ENCODE measurements at regions not wholly inside any gene's neighbourhood (a gene's known extent, or its start where the extent isn't known, plus 50 kb on each side); places are given as distances from the start of the nearest gene placed in this dataset.

DNA sequence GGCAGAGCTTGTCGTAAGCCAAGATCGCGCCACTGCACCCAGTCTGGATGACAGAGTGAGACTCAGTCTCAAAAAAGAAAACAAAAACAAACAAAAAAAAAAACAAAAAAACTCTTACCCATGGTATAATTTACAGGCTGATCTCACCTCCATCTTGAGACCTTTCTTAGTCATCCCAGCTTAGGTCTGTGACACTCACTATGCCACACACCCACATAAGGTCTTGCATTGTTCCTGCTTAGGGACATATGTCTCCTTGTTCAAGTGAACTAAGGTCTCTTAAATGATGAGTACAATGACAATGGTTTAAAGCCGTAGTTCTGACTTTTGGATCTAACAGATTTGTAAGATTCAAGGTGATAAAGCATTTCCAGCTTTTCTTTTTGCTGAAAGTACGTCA lies 360.2 kb upstream of the ARHGEF26 start:
- Histone ChIP-seq H3K4me1 (ENCODE audit: control insufficient read depth in 2 of 2, insufficient read depth in 1 of 2, low read depth in 1 of 2, low read length in 2 of 2) (no peaks in the 10 kb centered on the region), H3K14ac (ENCODE audit: low read length) (no peak overlapping the region)

DNA sequence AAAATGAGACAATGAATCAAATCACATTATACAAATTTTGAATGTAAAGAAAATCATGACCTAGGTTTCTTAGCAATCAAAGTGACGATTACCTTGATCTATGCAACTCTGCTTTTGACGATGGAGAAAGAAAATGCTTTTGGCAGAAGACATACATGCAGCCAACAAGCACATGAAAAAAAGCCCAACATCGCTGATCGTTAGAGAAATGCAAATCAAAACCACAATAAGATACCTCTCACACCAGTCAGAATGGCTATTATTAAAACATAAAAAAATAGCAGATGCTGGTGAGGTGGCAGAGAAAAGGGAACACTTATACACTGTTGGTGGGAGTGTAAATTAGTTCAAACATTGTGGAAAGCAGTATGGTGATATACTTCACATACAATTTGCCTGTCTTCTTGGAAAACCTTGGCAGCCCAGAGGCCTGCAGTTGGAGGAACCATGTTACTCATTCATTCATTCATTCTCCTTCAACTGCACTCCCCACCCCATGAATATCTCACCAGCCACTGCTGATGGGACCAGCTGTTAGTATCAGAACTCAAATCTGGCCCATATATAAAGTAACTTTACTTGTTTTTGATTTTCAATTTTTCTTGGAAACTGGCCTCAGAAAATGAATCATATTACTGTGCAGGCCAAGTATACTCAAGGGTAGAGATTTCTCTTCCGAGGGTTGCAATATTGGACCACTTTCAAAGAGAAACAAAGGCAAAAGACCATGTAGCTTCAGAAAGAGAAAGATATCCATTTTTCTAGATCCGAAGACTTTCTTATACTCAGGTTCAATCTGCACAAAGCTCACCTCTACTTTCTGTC lies 358.6 kb upstream of the ARHGEF26 start:
- no peak overlapping the region for H3K4me2 ChIP-seq (ENCODE audit: insufficient read depth, low read length, poor library complexity, severe bottlenecking)
- H2BK15ac ChIP-seq (ENCODE audit: low read length), result no peak overlapping the region
- no peak overlapping the region for H4K8ac ChIP-seq (ENCODE audit: low read depth, low read length)
- no peak overlapping the region for H2AFZ ChIP-seq (ENCODE audit: low read length)
- WGBS, 2 donors (ENCODE audit: extremely low coverage in 2 of 2, insufficient read length in 2 of 2, insufficient replicate concordance in 1 of 2), result no CpG with 5 or more reads among the region's 6 CpGs
- H3K9ac ChIP-seq (ENCODE audit: low read depth, low read length, poor library complexity), result no peak overlapping the region
- H2BK120ac ChIP-seq (ENCODE audit: low read depth, low read length), result no peak overlapping the region
- no peaks in the 10 kb centered on the region for H3K27me3 ChIP-seq (ENCODE audit: control insufficient read depth in 3 of 3, insufficient read depth in 3 of 3, low read depth in 1 of 3, low read length in 3 of 3)
- H3K27ac ChIP-seq (replicated peaks; ENCODE audit: low read length), result no peak overlapping the region
- no peak overlapping the region for H3K18ac ChIP-seq (ENCODE audit: low read length)
- no peak overlapping the region for H3K14ac ChIP-seq (ENCODE audit: low read length)
- no peaks in the 10 kb centered on the region for H3K79me1 ChIP-seq (ENCODE audit: low read depth, low read length)
- H3K9me3 ChIP-seq (replicated peaks in 1 of 2; ENCODE audit: control insufficient read depth in 2 of 2, insufficient read depth in 1 of 2, low read depth in 1 of 2, low read length in 2 of 2), result no peaks in the 10 kb centered on the region
- H3K36me3 ChIP-seq (replicated peaks in 1 of 2; ENCODE audit: control insufficient read depth in 2 of 2, insufficient read depth in 2 of 2, low read length in 2 of 2), result no peaks in the 10 kb centered on the region
- no peak for DNase-seq (ENCODE audit: low spot score)
- H2BK5ac ChIP-seq (ENCODE audit: low read length), result no peak overlapping the region
- H2BK12ac ChIP-seq (ENCODE audit: low read length), result no peak overlapping the region
- H3K23ac ChIP-seq (ENCODE audit: low read depth, low read length, poor library complexity), result no peak overlapping the region
- no peak overlapping the region for H3K4ac ChIP-seq (ENCODE audit: low read length)
- no peak overlapping the region for H4K91ac ChIP-seq (ENCODE audit: low read depth, low read length, poor library complexity)
- no peak overlapping the region for H2AK5ac ChIP-seq (ENCODE audit: low read depth, low read length)
- no peaks in the 10 kb centered on the region for H3K4me1 ChIP-seq (ENCODE audit: control insufficient read depth in 2 of 2, insufficient read depth in 1 of 2, low read depth in 1 of 2, low read length in 2 of 2)
- H3K4me3 ChIP-seq (ENCODE audit: low read length in 2 of 2), result no peak overlapping the region

More for the DNA sequence above, 360.2 kb upstream of the ARHGEF26 start:
- Histone ChIP-seq H3K4me3 (ENCODE audit: low read length in 2 of 2) (no peak overlapping the region), H2AFZ (ENCODE audit: low read length) (no peak overlapping the region), H3K27ac (replicated peaks; ENCODE audit: low read length) (no peak overlapping the region), H2BK15ac (ENCODE audit: low read length) (no peak overlapping the region), H3K27me3 (ENCODE audit: control insufficient read depth in 3 of 3, insufficient read depth in 3 of 3, low read depth in 1 of 3, low read length in 3 of 3) (no peaks in the 10 kb centered on the region), H3K4ac (ENCODE audit: low read length) (no peak overlapping the region), H2BK12ac (ENCODE audit: low read length) (no peak overlapping the region), H3K9me3 (replicated peaks in 1 of 2; ENCODE audit: control insufficient read depth in 2 of 2, insufficient read depth in 1 of 2, low read depth in 1 of 2, low read length in 2 of 2) (no peaks in the 10 kb centered on the region), H3K4me2 (ENCODE audit: insufficient read depth, low read length, poor library complexity, severe bottlenecking) (no peak overlapping the region), H3K9ac (ENCODE audit: low read depth, low read length, poor library complexity) (no peak overlapping the region), H2BK120ac (ENCODE audit: low read depth, low read length) (no peak overlapping the region), H3K79me1 (ENCODE audit: low read depth, low read length) (no peaks in the 10 kb centered on the region), H2BK5ac (ENCODE audit: low read length) (no peak overlapping the region), H3K18ac (ENCODE audit: low read length) (no peak overlapping the region), H3K23ac (ENCODE audit: low read depth, low read length, poor library complexity) (no peak overlapping the region), H3K36me3 (replicated peaks in 1 of 2; ENCODE audit: control insufficient read depth in 2 of 2, insufficient read depth in 2 of 2, low read length in 2 of 2) (no peaks in the 10 kb centered on the region), H4K91ac (ENCODE audit: low read depth, low read length, poor library complexity) (no peak overlapping the region), H2AK5ac (ENCODE audit: low read depth, low read length) (no peak overlapping the region), H4K8ac (ENCODE audit: low read depth, low read length) (no peak overlapping the region)
- no CpG with 5 or more reads among the region's 5 CpGs for WGBS, 2 donors (ENCODE audit: extremely low coverage in 2 of 2, insufficient read length in 2 of 2, insufficient replicate concordance in 1 of 2)
- DNase-seq (ENCODE audit: low spot score), result no peak

DNA sequence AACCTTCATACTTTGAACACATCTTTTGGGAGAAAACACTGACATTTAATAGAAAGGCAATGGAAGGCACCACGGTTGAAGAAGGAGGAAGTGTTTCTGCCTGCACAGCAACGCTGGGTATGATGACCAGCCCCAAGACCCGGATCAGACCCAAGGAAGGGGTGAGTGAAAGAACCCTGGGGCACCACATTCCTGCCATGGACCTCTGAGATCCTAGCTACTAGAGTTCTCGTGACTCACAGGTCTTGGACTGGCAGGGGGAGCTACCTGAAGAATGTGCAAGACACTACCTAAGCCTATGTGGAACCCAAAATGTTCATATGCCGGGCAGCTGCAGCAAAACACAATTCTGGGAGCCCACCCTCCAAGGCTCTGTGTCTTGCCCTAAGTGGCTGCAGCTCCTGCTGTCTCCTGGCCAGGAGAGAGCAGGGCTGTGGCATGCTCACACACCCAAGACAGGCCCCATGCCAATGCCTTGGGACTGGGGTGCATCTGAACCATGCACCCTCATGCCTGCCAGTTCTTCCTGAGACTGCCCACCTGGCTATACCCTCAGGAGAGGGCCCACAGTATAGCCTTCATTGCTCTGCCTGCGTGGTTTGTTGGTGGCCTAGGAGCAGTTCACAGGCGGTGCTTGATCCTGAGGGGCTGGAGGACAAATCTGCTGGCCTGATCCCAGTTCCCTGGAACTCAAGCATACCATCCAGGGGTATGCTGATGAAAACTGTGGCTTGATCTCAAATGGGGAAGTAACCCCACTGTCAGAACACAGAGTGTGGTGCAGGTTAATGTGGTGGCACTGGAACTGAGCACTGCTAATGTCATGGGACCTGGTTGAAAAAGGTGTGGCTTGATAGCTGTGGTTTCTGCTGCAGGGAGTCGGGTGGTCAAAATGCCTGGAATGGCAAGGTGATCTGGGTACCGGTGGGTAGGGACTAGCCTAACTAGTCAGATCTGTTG lies 353.3 kb upstream of the ARHGEF26 start:
- H3K9me3 ChIP-seq (replicated peaks in 1 of 2; ENCODE audit: control insufficient read depth in 2 of 2, insufficient read depth in 1 of 2, low read depth in 1 of 2, low read length in 2 of 2), result no peaks in the 10 kb centered on the region
- no peaks in the 10 kb centered on the region for H3K27me3 ChIP-seq (ENCODE audit: control insufficient read depth in 3 of 3, insufficient read depth in 3 of 3, low read depth in 1 of 3, low read length in 3 of 3)
- H3K36me3 ChIP-seq (replicated peaks in 1 of 2; ENCODE audit: control insufficient read depth in 2 of 2, insufficient read depth in 2 of 2, low read length in 2 of 2), result no peaks in the 10 kb centered on the region
- H4K91ac ChIP-seq (ENCODE audit: low read depth, low read length, poor library complexity), result no peak overlapping the region
- no peak overlapping the region for H2BK12ac ChIP-seq (ENCODE audit: low read length)
- H2BK5ac ChIP-seq (ENCODE audit: low read length), result no peak overlapping the region
- H4K8ac ChIP-seq (ENCODE audit: low read depth, low read length), result no peak overlapping the region
- H3K4me1 ChIP-seq (ENCODE audit: control insufficient read depth in 2 of 2, insufficient read depth in 1 of 2, low read depth in 1 of 2, low read length in 2 of 2), result no peaks in the 10 kb centered on the region
- no CpG with 5 or more reads among the region's 9 CpGs for WGBS, 2 donors (ENCODE audit: extremely low coverage in 2 of 2, insufficient read length in 2 of 2, insufficient replicate concordance in 1 of 2)
- H3K79me1 ChIP-seq (ENCODE audit: low read depth, low read length), result no peaks in the 10 kb centered on the region
- H3K9ac ChIP-seq (ENCODE audit: low read depth, low read length, poor library complexity), result no peak overlapping the region
- H3K18ac ChIP-seq (ENCODE audit: low read length), result peak overlapping the region; percentile 45
- no peak overlapping the region for H3K14ac ChIP-seq (ENCODE audit: low read length)
- no peak overlapping the region for H3K4ac ChIP-seq (ENCODE audit: low read length)
- peak overlapping the region; percentile 34 for H2AK5ac ChIP-seq (ENCODE audit: low read depth, low read length)
- no peak overlapping the region for H3K27ac ChIP-seq (replicated peaks; ENCODE audit: low read length)
- H2BK15ac ChIP-seq (ENCODE audit: low read length), result no peak overlapping the region
- no peak overlapping the region for H3K4me3 ChIP-seq (ENCODE audit: low read length in 2 of 2)
- H3K4me2 ChIP-seq (ENCODE audit: insufficient read depth, low read length, poor library complexity, severe bottlenecking), result no peak overlapping the region
- H2BK120ac ChIP-seq (ENCODE audit: low read depth, low read length), result no peak overlapping the region
- H3K23ac ChIP-seq (ENCODE audit: low read depth, low read length, poor library complexity), result no peak overlapping the region
- no peak overlapping the region for H2AFZ ChIP-seq (ENCODE audit: low read length)
- no peak for DNase-seq (ENCODE audit: low spot score)
